Activated T-cell treated with anti-CD3 and anti-CD28 coated beads for 24 hours (primary cell): ENCODE measurements at regions not wholly inside any gene's neighbourhood (a gene's known extent, or its start where the extent isn't known, plus 50 kb on each side); places are given as distances from the start of the nearest gene placed in this dataset.

Experiments used
- DNase-seq: peaks from one replicate; pipeline ENCODE4 v3.0.0-alpha.2; 2020; ENCODE audit warnings: low read depth

- no peak for DNase-seq
Measured at GRCh38 chr6:122124908-122125307, 274.5 kb upstream of the HSF2 start.

- no peak for DNase-seq
Measured at GRCh38 chr6:122126894-122127293, 272.6 kb upstream of the HSF2 start.

GRCh38 chr6:122128445-122128844 is 271.0 kb upstream of the HSF2 start:
- no peak for DNase-seq

GRCh38 chr6:122129313-122130025 is 270.0 kb upstream of the HSF2 start:
- no peak for DNase-seq

GRCh38 chr6:122130026-122130348 is 269.5 kb upstream of the HSF2 start:
- no peak for DNase-seq

- DNase-seq = no peak
Measured at GRCh38 chr6:122130518-122130917, 268.9 kb upstream of the HSF2 start.

GRCh38 chr6:122136386-122136785 is 263.1 kb upstream of the HSF2 start:
- no peak for DNase-seq

GRCh38 chr6:122140031-122140430 is 259.4 kb upstream of the HSF2 start:
- DNase-seq = no peak

- no peak for DNase-seq
Measured at GRCh38 chr6:122141246-122141645, 258.2 kb upstream of the HSF2 start.

GRCh38 chr6:122143813-122144601 is 255.4 kb upstream of the HSF2 start:
- no peak for DNase-seq

- DNase-seq = no peak
Measured at GRCh38 chr6:122145246-122145645, 254.2 kb upstream of the HSF2 start.

- DNase-seq = no peak
Measured at GRCh38 chr6:122145741-122146240, 253.7 kb upstream of the HSF2 start.

- no peak for DNase-seq
Measured at GRCh38 chr6:122147291-122147690, 252.2 kb upstream of the HSF2 start.

- DNase-seq = no peak
Measured at GRCh38 chr6:122151066-122151465, 248.4 kb upstream of the HSF2 start.

- no peak for DNase-seq
Measured at GRCh38 chr6:122151763-122152162, 247.7 kb upstream of the HSF2 start.

- DNase-seq = no peak
Measured at GRCh38 chr6:122153557-122153956, 245.9 kb upstream of the HSF2 start.

- no peak for DNase-seq
Measured at GRCh38 chr6:122154155-122154554, 245.3 kb upstream of the HSF2 start.

- no peak for DNase-seq
Measured at GRCh38 chr6:122154912-122155575, 244.4 kb upstream of the HSF2 start.

- DNase-seq = no peak
Measured at GRCh38 chr6:122161136-122161535, 238.3 kb upstream of the HSF2 start.

GRCh38 chr6:122165014-122165413 is 234.4 kb upstream of the HSF2 start:
- DNase-seq = no peak

GRCh38 chr6:122170274-122170673 is 229.2 kb upstream of the HSF2 start:
- no peak for DNase-seq

GRCh38 chr6:122178988-122179387 is 220.5 kb upstream of the HSF2 start:
- no peak for DNase-seq

GRCh38 chr6:122180132-122180531 is 219.3 kb upstream of the HSF2 start:
- DNase-seq = no peak
